H9 (cell line): ENCODE measurements at regions not wholly inside any gene's neighbourhood (a gene's known extent, or its start where the extent isn't known, plus 50 kb on each side); places are given as distances from the start of the nearest gene placed in this dataset.

Experiments used
- DNase-seq: peaks from one replicate; pipeline ENCODE4 v3.0.0-alpha.2; 2017
- H2AFZ ChIP-seq: one replicate; pipeline ENCODE4 v1.6.1; 2013; ENCODE audit warnings: mild to moderate bottlenecking, low read length, control low read depth, moderate library complexity
- H2AK5ac ChIP-seq: 2 replicates; pipeline ENCODE4 v1.6.1; 2013; ENCODE audit warnings: low read length, control low read depth, mixed read lengths; ENCODE audit not compliant: insufficient read length
- H2BK120ac ChIP-seq: one replicate; pipeline ENCODE4 v1.6.1; 2013; ENCODE audit warnings: low read depth, mild to moderate bottlenecking, low read length, control low read depth, inconsistent platforms; ENCODE audit not compliant: poor library complexity, severe bottlenecking
- H2BK12ac ChIP-seq: 2 replicates; pipeline ENCODE4 v1.6.1; 2013; ENCODE audit warnings: low read length, control low read depth, mixed read lengths, low read depth; ENCODE audit not compliant: insufficient read length
- H2BK15ac ChIP-seq: 2 replicates; pipeline ENCODE4 v1.6.1; 2013; ENCODE audit warnings: low read depth, low read length, control low read depth
- H2BK20ac ChIP-seq: one replicate; pipeline ENCODE4 v1.6.1; 2013; ENCODE audit warnings: low read depth, mild to moderate bottlenecking, low read length, control low read depth, inconsistent platforms; ENCODE audit not compliant: poor library complexity, severe bottlenecking
- H2BK5ac ChIP-seq: 2 replicates; pipeline ENCODE4 v1.6.1; 2013; ENCODE audit warnings: low read length, control low read depth, mixed read lengths; ENCODE audit not compliant: insufficient read length
- H3K14ac ChIP-seq: 2 replicates; pipeline ENCODE4 v1.6.1; 2013; ENCODE audit warnings: low read length, control low read depth; ENCODE audit not compliant: insufficient read depth
- H3K18ac ChIP-seq: 2 replicates; pipeline ENCODE4 v1.6.1; 2013; ENCODE audit warnings: low read depth, mild to moderate bottlenecking, mixed read lengths, low read length, control low read depth; ENCODE audit not compliant: insufficient read length
- H3K23ac ChIP-seq: 2 replicates; pipeline ENCODE4 v1.6.1; 2013; ENCODE audit warnings: low read length, control low read depth, mixed read lengths, low read depth; ENCODE audit not compliant: insufficient read length
- H3K23me2 ChIP-seq: 2 replicates; pipeline ENCODE4 v1.6.1; 2013; ENCODE audit warnings: low read depth, mild to moderate bottlenecking, mixed read lengths, low read length, control low read depth; ENCODE audit not compliant: insufficient read length, poor library complexity, severe bottlenecking
- H3K27ac ChIP-seq: 2 replicates; pipeline ENCODE4 v1.5.1; 2013; ENCODE audit warnings: low read length, control low read depth, mixed read lengths, low read depth; ENCODE audit not compliant: insufficient read length
- H3K27me3 ChIP-seq: 2 replicates; pipeline ENCODE4 v1.6.1; 2013; ENCODE audit warnings: low read length, control low read depth, inconsistent platforms; ENCODE audit not compliant: insufficient read depth
- H3K4ac ChIP-seq: 2 replicates; pipeline ENCODE4 v1.6.1; 2013; ENCODE audit warnings: low read depth, mild to moderate bottlenecking, control low read depth, inconsistent platforms, low read length, moderate library complexity
- H3K4me1 ChIP-seq: 2 replicates; pipeline ENCODE4 v1.6.1; 2013; ENCODE audit warnings: low read length, control low read depth, inconsistent platforms; ENCODE audit not compliant: insufficient read depth
- H3K4me2 ChIP-seq: 2 replicates; pipeline ENCODE4 v1.6.1; 2013; ENCODE audit warnings: low read length, control low read depth, mixed read lengths; ENCODE audit not compliant: insufficient read length, insufficient read depth
- H3K56ac ChIP-seq: 2 replicates; pipeline ENCODE4 v1.6.1; 2013; ENCODE audit warnings: low read depth, mild to moderate bottlenecking, mixed read lengths, low read length, control low read depth; ENCODE audit not compliant: insufficient read length
- H3K79me1 ChIP-seq: 2 replicates; pipeline ENCODE4 v1.6.1; 2013; ENCODE audit warnings: low read depth, mild to moderate bottlenecking, moderate library complexity, low read length, control low read depth, inconsistent platforms; ENCODE audit not compliant: insufficient read depth, poor library complexity, severe bottlenecking
- H3K79me2 ChIP-seq: 2 replicates; pipeline ENCODE4 v1.6.1; 2013; ENCODE audit warnings: low read length, control low read depth, inconsistent platforms; ENCODE audit not compliant: insufficient read depth
- H3K9ac ChIP-seq: 2 replicates; pipeline ENCODE4 v1.6.1; 2013; ENCODE audit warnings: low read length, control low read depth, mixed read lengths; ENCODE audit not compliant: insufficient read length; ENCODE audit errors: extremely low read depth
- H3K9me3 ChIP-seq: one replicate; pipeline ENCODE4 v1.6.1; 2013; ENCODE audit warnings: low read depth, low read length, inconsistent platforms; ENCODE audit not compliant: control insufficient read depth
- H3T11ph ChIP-seq: one replicate; pipeline ENCODE4 v1.6.1; 2013; ENCODE audit warnings: mild to moderate bottlenecking, low read length, control low read depth, inconsistent platforms
- H4K20me1 ChIP-seq: one replicate; pipeline ENCODE4 v1.6.1; 2013; ENCODE audit not compliant: control insufficient read depth, insufficient read length, insufficient read depth
- H4K5ac ChIP-seq: 2 replicates; pipeline ENCODE4 v1.6.1; 2013; ENCODE audit warnings: low read depth, mild to moderate bottlenecking, mixed read lengths, low read length, control low read depth; ENCODE audit not compliant: insufficient read length
- H4K8ac ChIP-seq: replicated peaks from 2 replicates; pipeline ENCODE4 v1.6.1; 2013; ENCODE audit warnings: low read length, control low read depth, mixed read lengths, low read depth; ENCODE audit not compliant: insufficient read length
- H4K91ac ChIP-seq: 2 replicates; pipeline ENCODE4 v1.6.1; 2013; ENCODE audit warnings: low read depth, mild to moderate bottlenecking, moderate library complexity, mixed read lengths, low read length, control low read depth; ENCODE audit not compliant: insufficient read length
- H3K27ac Mint-ChIP-seq, 3 experiments: 2 replicates in 2 of 3; 3 replicates in 1 of 3; pipeline ENCODE4 v1.8.0; 2020 to 2021; ENCODE audit warnings: mixed read lengths in 3 of 3, mild to moderate bottlenecking in 1 of 3, moderate library complexity in 1 of 3
- H3K27me3 Mint-ChIP-seq: 2 replicates; pipeline ENCODE4 v1.8.0; 2021; ENCODE audit warnings: low read depth, mild to moderate bottlenecking, moderate library complexity, mixed read lengths
- H3K36me3 Mint-ChIP-seq, 3 experiments: 2 replicates in 2 of 3; 3 replicates in 1 of 3; pipeline ENCODE4 v1.8.0; 2020 to 2021; ENCODE audit warnings: low read depth in 3 of 3, mixed read lengths in 3 of 3; ENCODE audit not compliant: insufficient read depth in 1 of 3
- H3K4me1 Mint-ChIP-seq, 2 experiments: 2 replicates each; pipeline ENCODE4 v1.8.0; 2020; ENCODE audit warnings: mixed read lengths in 2 of 2
- H3K4me3 Mint-ChIP-seq, 2 experiments: 2 replicates in 1 of 2; 3 replicates in 1 of 2; pipeline ENCODE4 v1.8.0; 2020 to 2021; ENCODE audit warnings: mild to moderate bottlenecking in 2 of 2, mixed read lengths in 2 of 2, moderate library complexity in 1 of 2
- H3K9me3 Mint-ChIP-seq, 2 experiments: 2 replicates in 1 of 2; 3 replicates in 1 of 2; pipeline ENCODE4 v1.8.0; 2020; ENCODE audit warnings: mild to moderate bottlenecking in 2 of 2, mixed read lengths in 2 of 2, moderate library complexity in 1 of 2
- WGBS: extraction: QIAGEN DNeasy Blood & Tissue Kit; methylation state at CpG from one replicate; pipeline ENCODE4 v1.1.7; 2013; ENCODE audit warnings: missing lambda C conversion rate, low lambda C conversion rate, mixed read lengths; ENCODE audit not compliant: insufficient read length; ENCODE audit errors: extremely low coverage; 5-methylcytosine and 5-hydroxymethylcytosine counted together
- TF ChIP-seq, protein P1 (sequence below): fragments of 200-600 bp; sonication (generic); conservative IDR thresholded peaks from 3 replicates; pipeline ENCODE4 v1.8.0; 2021; ENCODE audit warnings: antibody characterized with exemption, mild to moderate bottlenecking

- Histone ChIP-seq H3K14ac (no peak overlapping the region), H3K56ac (no peak overlapping the region), H3K27me3 (no peaks in the 10 kb centered on the region; the same call in 1 of the 2 replicates), H4K20me1 (no peaks in the 10 kb centered on the region), H2BK5ac (no peak overlapping the region), H2BK15ac (no peak overlapping the region), H3T11ph (no peak overlapping the region), H4K5ac (no peak overlapping the region), H2AFZ (no peak overlapping the region), H4K91ac (no peak overlapping the region), H3K4me1 (no peaks in the 10 kb centered on the region), H3K23me2 (no peaks in the 10 kb centered on the region), H2BK20ac (no peak overlapping the region), H3K4me2 (no peak overlapping the region), H3K9me3 (no peaks in the 10 kb centered on the region), H3K9ac (no peak overlapping the region), H2BK120ac (no peak overlapping the region), H3K18ac (no peak overlapping the region), H2AK5ac (no peak overlapping the region), H3K79me2 (no peaks in the 10 kb centered on the region), H3K23ac (no peak overlapping the region), H3K27ac (no peak overlapping the region), H2BK12ac (no peak overlapping the region), H3K79me1 (no peaks in the 10 kb centered on the region), H4K8ac (no peak overlapping the region), H3K4ac (no peak overlapping the region)
- H3K36me3 Mint-ChIP-seq: peaks cover 0 to 7% (median 2%) of the 10 kb centered on the region in 3 experiments; a peak in 3 of 7 replicates
- no peak overlapping the region for H3K4me3 Mint-ChIP-seq
- no peak overlapping the region for H3K27ac Mint-ChIP-seq
- no CpG with 5 or more reads among the region's 4 CpGs for WGBS
- TF ChIP-seq, protein P1, sequence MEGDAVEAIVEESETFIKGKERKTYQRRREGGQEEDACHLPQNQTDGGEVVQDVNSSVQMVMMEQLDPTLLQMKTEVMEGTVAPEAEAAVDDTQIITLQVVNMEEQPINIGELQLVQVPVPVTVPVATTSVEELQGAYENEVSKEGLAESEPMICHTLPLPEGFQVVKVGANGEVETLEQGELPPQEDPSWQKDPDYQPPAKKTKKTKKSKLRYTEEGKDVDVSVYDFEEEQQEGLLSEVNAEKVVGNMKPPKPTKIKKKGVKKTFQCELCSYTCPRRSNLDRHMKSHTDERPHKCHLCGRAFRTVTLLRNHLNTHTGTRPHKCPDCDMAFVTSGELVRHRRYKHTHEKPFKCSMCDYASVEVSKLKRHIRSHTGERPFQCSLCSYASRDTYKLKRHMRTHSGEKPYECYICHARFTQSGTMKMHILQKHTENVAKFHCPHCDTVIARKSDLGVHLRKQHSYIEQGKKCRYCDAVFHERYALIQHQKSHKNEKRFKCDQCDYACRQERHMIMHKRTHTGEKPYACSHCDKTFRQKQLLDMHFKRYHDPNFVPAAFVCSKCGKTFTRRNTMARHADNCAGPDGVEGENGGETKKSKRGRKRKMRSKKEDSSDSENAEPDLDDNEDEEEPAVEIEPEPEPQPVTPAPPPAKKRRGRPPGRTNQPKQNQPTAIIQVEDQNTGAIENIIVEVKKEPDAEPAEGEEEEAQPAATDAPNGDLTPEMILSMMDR: no peak
- H3K27me3 Mint-ChIP-seq: peaks cover 54% of the 10 kb centered on the region
- peaks cover 11 to 12% of the 10 kb centered on the region in 2 experiments for H3K4me1 Mint-ChIP-seq
- H3K9me3 Mint-ChIP-seq: peaks cover 3 to 9% of the 10 kb centered on the region in 2 experiments; a peak in 3 of 5 replicates
- DNase-seq: no peak
These were observed 233.6 kb downstream of the BUD13 start for GRCh38 chr11:116539211-116539610.
